ENCODE measurements at regions not wholly inside any gene's neighbourhood (a gene's known extent, or its start where the extent isn't known, plus 50 kb on each side); places are given as distances from the start of the nearest gene placed in this dataset.
"Not testable (repeated sequence)": the region's sequence is repeated elsewhere in the genome, so short reads cannot be mapped to it uniquely, and the experiment has no call there.

DNA sequence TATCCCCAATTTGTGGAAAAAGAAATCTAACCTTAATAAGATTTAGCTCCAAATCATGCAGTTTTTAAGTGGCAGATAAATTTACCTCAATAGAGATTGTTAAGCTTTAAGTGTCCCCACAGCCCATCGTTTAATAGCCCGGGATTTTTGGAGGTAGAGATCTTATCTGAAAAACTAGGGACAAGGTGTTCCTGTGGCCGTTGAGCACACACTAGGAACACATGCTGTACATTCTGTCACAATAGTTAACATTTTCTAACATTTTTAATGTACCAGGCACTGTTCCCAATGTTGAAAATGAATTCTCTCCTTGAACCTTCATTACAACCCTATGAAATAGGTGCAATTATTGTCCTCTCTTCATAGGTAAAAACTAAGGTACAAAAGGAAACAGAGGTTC lies 85.7 kb upstream of the PLD5 start:
- no peak for DNase-seq

DNA sequence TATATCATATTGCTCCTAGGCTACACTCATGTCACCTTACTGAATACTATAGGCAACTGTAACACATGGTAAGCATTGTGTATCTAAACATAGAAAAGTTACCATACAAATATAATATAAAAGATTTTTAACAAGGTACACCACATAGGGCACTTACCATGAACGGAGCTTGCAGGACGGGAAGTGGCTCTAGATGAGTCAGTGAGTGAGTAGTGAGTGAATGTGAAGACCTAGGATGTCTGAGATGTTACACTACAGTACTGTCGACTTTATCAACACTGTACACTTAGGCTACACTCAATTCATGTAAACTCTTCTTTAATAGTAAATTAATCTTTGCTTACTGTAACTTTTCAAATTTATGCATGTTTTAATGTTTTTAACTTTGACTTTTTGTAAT lies 81.0 kb upstream of the PLD5 start:
- no peak for DNase-seq

DNA sequence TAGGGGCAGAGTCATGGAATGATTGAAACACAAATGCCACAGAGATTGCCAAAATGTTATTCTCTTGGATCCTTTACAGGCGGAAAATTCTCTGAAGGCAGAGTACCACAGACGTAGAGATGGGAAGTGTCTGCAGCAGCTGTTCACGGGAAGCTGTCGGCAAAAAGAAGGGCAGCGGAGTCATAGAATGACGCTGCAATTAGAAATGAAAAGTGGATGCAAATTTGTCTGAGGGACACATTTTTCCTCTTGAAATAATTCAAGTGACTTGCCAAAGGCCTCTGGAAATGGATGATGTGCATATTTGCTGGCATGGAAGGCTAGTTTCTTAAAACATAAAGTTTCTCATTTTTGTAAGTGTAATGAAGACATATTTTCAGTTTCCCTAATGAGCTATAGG lies 77.5 kb upstream of the PLD5 start:
- no peak for DNase-seq

DNA sequence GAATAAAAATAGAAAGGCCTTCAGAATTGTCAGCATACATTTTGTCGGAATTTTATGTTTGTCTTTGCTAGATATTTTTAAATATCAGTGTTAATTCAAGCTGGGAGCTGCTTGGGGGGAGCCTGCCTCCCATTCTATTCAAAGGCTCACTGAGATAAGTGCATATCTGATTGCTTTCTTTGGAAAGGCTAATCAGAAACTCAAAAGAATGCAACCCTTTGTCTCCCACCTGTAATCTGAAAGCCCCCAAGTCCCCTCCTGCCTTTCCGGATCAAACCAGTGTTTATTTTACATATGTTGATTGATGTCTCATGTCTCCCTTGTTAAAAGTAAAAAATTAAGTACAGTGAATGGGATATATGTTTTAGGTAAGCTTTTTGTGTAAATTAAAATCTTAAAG lies 69.3 kb upstream of the PLD5 start:
- DNase-seq = not testable (repeated sequence)

DNA sequence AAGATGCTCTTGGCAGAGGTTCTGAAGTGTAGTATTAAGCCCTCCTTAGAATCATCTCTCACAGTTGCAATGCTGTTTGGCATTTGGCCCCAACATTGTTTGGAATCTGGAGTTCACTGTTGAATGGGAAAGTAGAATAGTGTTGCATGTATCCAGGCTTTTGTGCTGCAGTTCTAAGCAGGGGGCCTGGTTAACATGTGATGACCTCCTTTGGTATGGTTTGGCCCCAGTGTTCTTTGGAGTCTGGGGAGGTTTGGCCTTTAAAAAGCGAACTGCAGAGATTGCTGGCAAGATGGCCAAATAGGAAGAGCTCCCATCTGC lies 61.8 kb upstream of the PLD5 start:
- no peak for DNase-seq

DNA sequence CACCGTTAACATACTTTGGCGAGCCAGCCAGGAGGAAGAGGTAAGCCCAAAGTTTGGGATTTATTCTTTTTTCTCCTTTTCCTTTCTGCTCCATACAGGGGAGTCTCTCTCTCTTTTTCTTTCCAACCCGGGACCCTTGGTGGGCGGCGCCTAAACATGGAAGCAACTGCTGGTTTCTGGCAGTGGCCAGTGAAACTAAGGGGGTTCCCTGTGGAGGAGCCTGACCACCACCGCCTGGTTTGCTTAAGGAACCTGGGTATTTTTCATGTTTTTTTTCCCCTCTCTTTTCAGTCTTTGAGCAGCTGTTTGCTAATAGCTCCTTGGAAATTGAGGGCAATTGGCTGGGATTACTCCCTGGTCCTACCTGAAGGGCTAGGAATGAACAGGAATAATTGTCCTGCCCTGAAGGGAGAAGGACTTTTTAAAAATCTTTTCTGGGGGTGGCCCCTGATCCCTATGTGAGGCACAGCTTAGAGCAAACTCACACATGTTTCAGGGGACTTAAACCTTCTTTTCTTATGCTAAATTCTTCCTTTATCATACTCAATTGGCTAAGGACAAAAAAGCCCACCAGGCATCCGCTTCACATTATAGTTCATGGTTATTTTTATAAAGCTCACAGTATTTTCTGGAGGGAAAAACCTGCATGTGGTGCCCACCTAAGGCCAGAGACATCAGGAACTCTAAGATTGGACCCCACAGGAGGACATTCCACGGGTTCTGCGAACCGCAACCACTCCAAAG lies 61.3 kb upstream of the PLD5 start:
- no peak for DNase-seq

DNA sequence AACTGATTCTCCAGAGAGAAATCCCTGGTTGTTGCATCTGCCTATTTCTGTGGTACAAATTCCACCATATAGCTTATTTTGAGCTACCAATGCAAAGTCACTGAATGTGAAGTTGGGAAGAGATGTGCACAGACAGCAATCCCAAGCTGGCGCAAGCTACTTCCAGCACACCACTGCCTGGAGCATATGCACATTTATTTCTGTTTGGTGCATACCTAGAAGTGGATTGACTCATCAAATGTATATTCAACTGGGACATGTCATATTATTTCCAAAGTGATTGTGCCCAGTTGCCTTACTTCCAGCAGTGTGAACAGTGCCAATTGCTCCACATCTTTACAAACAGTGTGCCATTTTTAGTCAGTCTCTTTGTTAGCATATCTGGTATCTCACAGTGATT lies 58.2 kb upstream of the PLD5 start:
- no peak for DNase-seq

DNA sequence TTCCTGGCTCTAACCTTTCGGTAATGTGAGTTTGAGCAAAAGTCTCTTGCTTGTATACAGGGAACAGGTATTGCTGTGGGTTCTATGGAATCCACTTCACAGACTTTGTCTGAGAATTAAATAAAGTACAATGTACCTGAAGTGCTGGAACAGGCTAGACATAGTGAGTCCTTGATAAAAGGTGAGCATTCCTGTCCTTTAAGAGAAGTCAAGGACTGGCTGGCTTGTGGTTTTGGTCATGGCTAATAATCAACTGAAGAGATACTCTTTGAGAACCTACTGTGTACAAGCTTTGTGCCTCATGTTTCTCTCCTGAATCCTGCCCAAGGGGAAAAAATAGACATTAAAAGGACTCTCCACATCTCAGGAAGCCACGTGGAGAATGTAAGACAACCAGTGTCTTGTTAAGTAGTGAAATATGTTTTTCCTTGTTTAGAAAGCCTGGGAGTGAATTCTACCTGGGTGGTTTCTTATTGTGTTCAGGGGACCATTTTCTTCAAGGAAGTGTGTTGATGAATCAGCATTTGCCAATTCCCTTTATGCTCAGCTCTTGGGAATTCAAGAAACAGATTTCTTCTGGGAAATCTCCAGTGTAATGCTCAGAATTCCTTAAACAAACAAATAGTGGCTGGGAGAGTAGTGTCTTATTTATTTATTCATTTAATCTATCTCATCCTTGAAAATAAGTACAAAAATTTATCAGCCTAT lies 55.2 kb upstream of the PLD5 start:
- DNase-seq = no peak
